Smooth muscle cell (in vitro differentiated cells): ENCODE measurements at regions not wholly inside any gene's neighbourhood (a gene's known extent, or its start where the extent isn't known, plus 50 kb on each side); places are given as distances from the start of the nearest gene placed in this dataset.

Source experiments
- DNase-seq: peaks from one replicate; lab custom pipeline; 2025; ENCODE audit not compliant: unreplicated experiment; lab: John Stamatoyannopoulos, UW
- H2AFZ ChIP-seq: fragments of 200-600 bp; sonication (generic); 2 replicates; pipeline ENCODE4 v1.6.0; 2016; ENCODE audit warnings: antibody characterized with exemption, low read depth, mild to moderate bottlenecking
- H3F3A ChIP-seq: fragments of 200-600 bp; sonication (generic); 2 replicates; pipeline ENCODE4 v1.6.0; 2017; ENCODE audit warnings: antibody characterized with exemption, low read depth
- H3K27ac ChIP-seq: fragments of 200-600 bp; sonication (generic); 2 replicates; pipeline ENCODE4 v1.5.1; 2016; ENCODE audit warnings: low read depth, mild to moderate bottlenecking
- H3K27me3 ChIP-seq: fragments of 200-600 bp; sonication (generic); 2 replicates; pipeline ENCODE4 v1.6.1; 2016; ENCODE audit warnings: low read depth, mild to moderate bottlenecking
- H3K36me3 ChIP-seq: fragments of 200-600 bp; sonication (generic); 2 replicates; pipeline ENCODE4 v1.5.1; 2016; ENCODE audit warnings: low read depth
- H3K4me1 ChIP-seq: fragments of 200-600 bp; sonication (generic); 2 replicates; pipeline ENCODE4 v1.5.1; 2016; ENCODE audit warnings: low read depth
- H3K4me2 ChIP-seq: fragments of 200-600 bp; sonication (generic); 2 replicates; pipeline ENCODE4 v1.6.0; 2016; ENCODE audit warnings: mild to moderate bottlenecking
- H3K4me3 ChIP-seq: fragments of 200-600 bp; sonication (generic); 2 replicates; pipeline ENCODE4 v1.5.1; 2016; ENCODE audit warnings: mild to moderate bottlenecking
- H3K79me2 ChIP-seq: fragments of 200-600 bp; sonication (generic); 2 replicates; pipeline ENCODE4 v1.6.0; 2016; ENCODE audit warnings: low read depth, mild to moderate bottlenecking
- H3K9ac ChIP-seq: fragments of 200-600 bp; sonication (generic); 2 replicates; pipeline ENCODE4 v1.6.0; 2016; ENCODE audit warnings: low read depth
- H3K9me3 ChIP-seq: fragments of 200-600 bp; sonication (generic); replicated peaks from 2 replicates; pipeline ENCODE4 v1.5.1; 2016; ENCODE audit warnings: low read depth
- H4K20me1 ChIP-seq: fragments of 200-600 bp; sonication (generic); 2 replicates; pipeline ENCODE4 v1.6.0; 2016; ENCODE audit warnings: low read depth
- CTCF ChIP-seq: fragments of 200-600 bp; sonication (generic); IDR thresholded peaks from 2 replicates; pipeline ENCODE4 v1.5.1; 2017; ENCODE audit warnings: borderline replicate concordance, mild to moderate bottlenecking, antibody characterized with exemption; ENCODE audit not compliant: insufficient read depth, poor library complexity, severe bottlenecking
- WGBS: methylation state at CpG from one replicate; pipeline ENCODE4 v1.1.7; 2016; ENCODE audit warnings: low lambda C conversion rate; 5-methylcytosine and 5-hydroxymethylcytosine counted together

GRCh38 chr5:14959399-14960119 lies 88.0 kb upstream of the ANKH start:
- Histone ChIP-seq H3K9ac (no peak overlapping the region), H3K36me3 (no peaks in the 10 kb centered on the region), H3K27me3 (no peaks in the 10 kb centered on the region), H3K27ac (peak overlapping the region; percentile 20), H3K79me2 (no peaks in the 10 kb centered on the region), H4K20me1 (no peaks in the 10 kb centered on the region), H3K9me3 (no peaks in the 10 kb centered on the region), H3K4me1 (no peaks in the 10 kb centered on the region), H3K4me3 (no peak overlapping the region), H3F3A (peaks cover 5% of the 10 kb centered on the region), H3K4me2 (no peak overlapping the region), H2AFZ (no peak overlapping the region)
- no peak for DNase-seq
- no peak for TF ChIP-seq CTCF
- WGBS = 82% methylated on average over 12 of the region's 12 CpGs

GRCh38 chr5:14958188-14958587 lies 86.6 kb upstream of the ANKH start:
- H3K27me3 ChIP-seq = no peaks in the 10 kb centered on the region
- H3K27ac ChIP-seq = no peak overlapping the region
- WGBS = 93% methylated on average over 2 of the region's 2 CpGs
- TF ChIP-seq CTCF = no peak
- no peaks in the 10 kb centered on the region for H4K20me1 ChIP-seq
- no peaks in the 10 kb centered on the region for H3K36me3 ChIP-seq
- H3K4me2 ChIP-seq = no peak overlapping the region
- H3K4me3 ChIP-seq = no peak overlapping the region
- H3K9me3 ChIP-seq = no peaks in the 10 kb centered on the region
- H3K4me1 ChIP-seq = no peaks in the 10 kb centered on the region
- H2AFZ ChIP-seq = no peak overlapping the region
- H3K79me2 ChIP-seq = no peaks in the 10 kb centered on the region
- H3F3A ChIP-seq = peaks cover 14% of the 10 kb centered on the region
- H3K9ac ChIP-seq = no peak overlapping the region
- DNase-seq = no peak

- Histone ChIP-seq H3K9me3 (no peaks in the 10 kb centered on the region), H3K79me2 (no peaks in the 10 kb centered on the region), H3K36me3 (no peaks in the 10 kb centered on the region), H3K9ac (no peak overlapping the region), H3K4me3 (no peak overlapping the region), H2AFZ (no peak overlapping the region), H3F3A (peaks cover 19% of the 10 kb centered on the region), H3K27me3 (no peaks in the 10 kb centered on the region), H4K20me1 (no peaks in the 10 kb centered on the region), H3K4me2 (no peak overlapping the region), H3K27ac (no peak overlapping the region), H3K4me1 (no peaks in the 10 kb centered on the region)
- 63% methylated on average over 6 of the region's 6 CpGs for WGBS
- no peak for DNase-seq
- no peak for TF ChIP-seq CTCF
Observed at GRCh38 chr5:14956423-14957046, 85.0 kb upstream of the ANKH start.
